Transverse colon (tissue), 4 donors: ENCODE measurements at regions not wholly inside any gene's neighbourhood (a gene's known extent, or its start where the extent isn't known, plus 50 kb on each side); places are given as distances from the start of the nearest gene placed in this dataset.

Source experiments
- CTCF ChIP-seq, 5 experiments: fragments of 200-600 bp in 3 of 5; fragments of 450-650 bp in 2 of 5; sonication (generic) in 3 of 5; IDR thresholded peaks; 1 replicate in 2 of 5; 2 replicates in 3 of 5; pipeline ENCODE4 v1.5.1; 2016 to 2017; ENCODE audit warnings: antibody characterized with exemption in 5 of 5, inconsistent platforms in 3 of 5, mild to moderate bottlenecking in 2 of 5, moderate library complexity in 1 of 5
- POLR2A ChIP-seq: fragments of 450-650 bp; IDR thresholded peaks from one replicate; pipeline ENCODE4 v1.6.1; 2016; ENCODE audit warnings: antibody characterized with exemption, mild to moderate bottlenecking, moderate library complexity
- POLR2AphosphoS5 ChIP-seq, 3 donors: sonication (generic); formaldehyde crosslinking; IDR thresholded peaks; one replicate each; pipeline ENCODE4 v1.6.1; 2016; ENCODE audit warnings: antibody characterized with exemption in 3 of 3

DNA sequence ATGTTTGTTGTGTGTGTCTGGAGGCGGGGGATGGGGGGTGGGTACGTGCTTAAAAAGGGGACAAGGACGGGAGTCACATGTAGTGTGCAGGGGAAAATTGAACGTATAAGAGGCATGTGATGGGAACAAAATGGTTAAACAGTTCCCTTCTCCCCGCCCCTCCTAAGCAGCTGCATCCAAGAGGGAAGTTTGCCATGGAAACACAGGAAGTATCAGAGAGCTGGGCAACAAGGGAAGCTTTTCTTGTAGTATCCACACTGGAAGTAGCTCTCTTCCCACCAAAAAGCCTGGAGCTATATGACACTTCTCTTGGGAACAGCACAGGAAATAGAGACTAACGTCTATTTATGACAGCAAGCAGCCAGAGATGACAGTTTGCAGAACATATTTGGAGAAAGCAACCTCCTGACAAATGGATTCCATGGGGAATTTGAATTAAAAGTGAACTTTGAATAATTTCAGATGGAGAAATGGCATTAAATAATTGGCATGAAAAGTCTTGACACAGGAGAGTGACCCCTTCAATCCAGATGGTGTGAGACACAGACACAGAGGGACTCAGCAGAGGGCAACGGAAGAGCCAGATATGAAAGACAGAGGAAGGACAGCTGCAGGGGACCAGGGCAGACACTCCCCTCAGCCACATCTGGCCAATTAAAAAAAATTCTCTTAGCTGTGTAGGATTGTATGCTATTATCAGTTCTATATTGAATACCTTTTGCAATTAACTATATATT lies 294.2 kb upstream of the TBL1XR1 start:
- TF ChIP-seq CTCF (IDR thresholded peaks at IDR 0.05) (no peak), POLR2A (no peak), POLR2AphosphoS5 (IDR thresholded peaks at IDR 0.05) (no peak)
